GM23338 (cell line): ENCODE measurements at regions not wholly inside any gene's neighbourhood (a gene's known extent, or its start where the extent isn't known, plus 50 kb on each side); places are given as distances from the start of the nearest gene placed in this dataset.

Source experiments
- ATAC-seq: fragments of 200-7000 bp; cut with Tn5 transposase; 3 replicates; pipeline ENCODE4 v1.9.1; 2020
- DNase-seq: peaks from one replicate; pipeline ENCODE4 v3.0.0-alpha.2; 2015; ENCODE audit warnings: low spot score
- H2AFZ ChIP-seq: fragments of 200-600 bp; sonication (generic); 2 replicates; pipeline ENCODE4 v1.8.0; 2016; ENCODE audit warnings: antibody characterized with exemption, mild to moderate bottlenecking, moderate library complexity
- H3F3A ChIP-seq: fragments of 200-600 bp; sonication (generic); replicated peaks from 2 replicates; pipeline ENCODE4 v1.8.0; 2017; ENCODE audit warnings: antibody characterized with exemption, mixed run types, low read depth
- H3K27ac ChIP-seq: fragments of 200-600 bp; sonication (generic); 2 replicates; pipeline ENCODE4 v1.6.1; 2016; ENCODE audit warnings: low read depth
- H3K27me3 ChIP-seq: fragments of 200-600 bp; sonication (generic); 2 replicates; pipeline ENCODE4 v1.8.0; 2016; ENCODE audit warnings: mild to moderate bottlenecking, mixed run types, moderate library complexity; ENCODE audit not compliant: insufficient read depth
- H3K36me3 ChIP-seq: fragments of 200-600 bp; sonication (generic); 2 replicates; pipeline ENCODE4 v1.8.0; 2016; ENCODE audit warnings: mild to moderate bottlenecking; ENCODE audit not compliant: insufficient read depth
- H3K4me1 ChIP-seq: fragments of 200-600 bp; sonication (generic); 2 replicates; pipeline ENCODE4 v1.8.0; 2016; ENCODE audit warnings: mild to moderate bottlenecking, moderate library complexity; ENCODE audit not compliant: insufficient read depth
- H3K4me2 ChIP-seq: fragments of 200-600 bp; sonication (generic); 2 replicates; pipeline ENCODE4 v1.7.1; 2017; ENCODE audit warnings: mixed run types
- H3K4me3 ChIP-seq: fragments of 200-600 bp; sonication (generic); 2 replicates; pipeline ENCODE4 v1.6.1; 2016; ENCODE audit warnings: mixed run types
- H3K79me2 ChIP-seq: fragments of 200-600 bp; sonication (generic); replicated peaks from 2 replicates; pipeline ENCODE4 v1.8.0; 2017; ENCODE audit warnings: mild to moderate bottlenecking; ENCODE audit not compliant: insufficient read depth
- H3K9me2 ChIP-seq: fragments of 200-600 bp; sonication (generic); 2 replicates; pipeline ENCODE4 v1.8.0; 2017; ENCODE audit not compliant: insufficient read depth
- H4K20me1 ChIP-seq: fragments of 200-600 bp; sonication (generic); replicated peaks from 2 replicates; pipeline ENCODE4 v1.8.0; 2017; ENCODE audit warnings: mild to moderate bottlenecking; ENCODE audit not compliant: insufficient read depth
- H3K27ac Mint-ChIP-seq: 2 replicates; pipeline ENCODE4 v1.8.0; 2020; ENCODE audit warnings: inconsistent platforms, mild to moderate bottlenecking, moderate library complexity, mixed read lengths
- H3K27me3 Mint-ChIP-seq: 3 replicates; pipeline ENCODE4 v1.8.0; 2022; ENCODE audit warnings: low read depth, mild to moderate bottlenecking, moderate library complexity, mixed read lengths, inconsistent platforms; ENCODE audit not compliant: insufficient read depth, poor library complexity
- H3K36me3 Mint-ChIP-seq: 3 replicates; pipeline ENCODE4 v1.8.0; 2021; ENCODE audit warnings: low read depth, mild to moderate bottlenecking, inconsistent platforms, moderate library complexity, mixed read lengths
- H3K4me1 Mint-ChIP-seq: 3 replicates; pipeline ENCODE4 v1.8.0; 2020; ENCODE audit warnings: mild to moderate bottlenecking, inconsistent platforms, mixed read lengths
- H3K4me3 Mint-ChIP-seq: 3 replicates; pipeline ENCODE4 v1.8.0; 2021; ENCODE audit warnings: moderate library complexity, mild to moderate bottlenecking, inconsistent platforms, mixed read lengths
- H3K9me3 Mint-ChIP-seq: 3 replicates; pipeline ENCODE4 v1.8.0; 2020; ENCODE audit warnings: moderate library complexity, mild to moderate bottlenecking, inconsistent platforms, mixed read lengths
- CREB1 ChIP-seq: fragments of 250-450 bp; sonication (Bioruptor Pico); IDR thresholded peaks from 2 replicates; pipeline ENCODE4 v1.5.0; 2020; ENCODE audit warnings: low read depth, mild to moderate bottlenecking, moderate library complexity
- EZH2 ChIP-seq: fragments of 200-600 bp; sonication (generic); IDR thresholded peaks from one replicate; pipeline ENCODE4 v1.8.0; 2017; ENCODE audit warnings: antibody characterized with exemption, mild to moderate bottlenecking, low read depth; ENCODE audit not compliant: unreplicated experiment
- EZH2phosphoT487 ChIP-seq: fragments of 200-600 bp; sonication (generic); IDR thresholded peaks from one replicate; pipeline ENCODE4 v1.8.1; 2018; ENCODE audit warnings: antibody characterized with exemption; ENCODE audit not compliant: unreplicated experiment
- JUNB ChIP-seq: IDR thresholded peaks from one replicate; pipeline ENCODE4 v1.6.1; 2016; ENCODE audit warnings: antibody characterized with exemption; ENCODE audit not compliant: unreplicated experiment
- NANOG ChIP-seq: IDR thresholded peaks from 2 replicates; pipeline ENCODE4 v1.6.1; 2016; ENCODE audit warnings: antibody characterized with exemption, borderline replicate concordance
- POLR2AphosphoS5 ChIP-seq: IDR thresholded peaks from 2 replicates; pipeline ENCODE4 v1.6.1; 2016; ENCODE audit warnings: antibody characterized with exemption, low read depth
- STAT1 ChIP-seq: IDR thresholded peaks from one replicate; pipeline ENCODE4 v1.6.1; 2016; ENCODE audit warnings: antibody characterized with exemption; ENCODE audit not compliant: unreplicated experiment
- ZNF114 ChIP-seq: fragments of 250-450 bp; sonication (Bioruptor Pico); IDR thresholded peaks from 2 replicates; pipeline ENCODE4 v1.5.0; 2020; ENCODE audit warnings: mild to moderate bottlenecking, moderate library complexity
- ZNF331 ChIP-seq: fragments of 250-450 bp; sonication (Bioruptor Pico); IDR thresholded peaks from 2 replicates; pipeline ENCODE4 v1.5.0; 2020; ENCODE audit warnings: low read depth, mild to moderate bottlenecking, moderate library complexity
- TF ChIP-seq, protein P1 (sequence below), 2 experiments: fragments of 200-600 bp in 1 of 2; sonication (generic) in 1 of 2; conservative IDR thresholded peaks; 2 replicates each; pipeline versions ENCODE4 v1.5.1 to v1.6.1; 2016 to 2017; ENCODE audit warnings: antibody characterized with exemption in 2 of 2, low read depth in 2 of 2, mild to moderate bottlenecking in 2 of 2, moderate library complexity in 1 of 2
- TF ChIP-seq, protein P2 (sequence below): IDR thresholded peaks from 2 replicates; pipeline ENCODE4 v1.6.1; 2016; ENCODE audit warnings: antibody characterized with exemption
- TF ChIP-seq, protein P3 (sequence below): fragments of 250-450 bp; sonication (Bioruptor Pico); IDR thresholded peaks from 2 replicates; pipeline ENCODE4 v1.5.0; 2020; ENCODE audit warnings: mild to moderate bottlenecking, moderate library complexity

DNA sequence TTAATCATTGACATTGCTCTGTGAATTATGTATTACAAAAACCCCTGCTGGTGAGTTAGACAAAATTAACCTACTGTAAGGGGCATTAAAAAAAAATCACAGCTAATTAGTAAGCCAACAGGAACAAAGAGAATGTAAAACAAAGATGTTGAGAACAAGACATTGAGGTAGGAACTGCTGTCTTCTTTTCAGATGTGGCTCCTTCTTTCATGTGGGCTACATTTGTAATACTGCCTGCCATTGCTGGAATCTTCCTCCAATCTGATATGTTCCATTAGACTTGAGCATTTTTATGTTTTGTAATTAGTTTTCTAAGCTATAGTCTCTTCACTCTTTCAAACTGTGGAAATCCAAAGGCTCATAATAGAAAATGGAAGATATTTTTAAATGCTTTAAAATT lies 353.0 kb downstream of the ADGRL2 start:
- peaks cover 9% of the 10 kb centered on the region for H3K27me3 Mint-ChIP-seq
- no peaks in the 10 kb centered on the region for H3K36me3 Mint-ChIP-seq
- Histone ChIP-seq H3F3A (no peaks in the 10 kb centered on the region), H3K4me3 (no peak overlapping the region), H3K79me2 (no peaks in the 10 kb centered on the region), H2AFZ (no peak overlapping the region), H3K27ac (no peak overlapping the region), H3K4me2 (no peak overlapping the region), H3K27me3 (peaks cover 26% of the 10 kb centered on the region), H3K4me1 (peaks cover 18% of the 10 kb centered on the region), H3K36me3 (no peaks in the 10 kb centered on the region), H3K9me2 (no peaks in the 10 kb centered on the region), H4K20me1 (no peaks in the 10 kb centered on the region; the same call in 1 of the 2 replicates)
- H3K4me1 Mint-ChIP-seq: peaks cover 13% of the 10 kb centered on the region; the same call in 2 of the 3 replicates
- DNase-seq: no peak
- ATAC-seq: no peak
- no peak overlapping the region for H3K4me3 Mint-ChIP-seq
- H3K27ac Mint-ChIP-seq: no peak overlapping the region
- H3K9me3 Mint-ChIP-seq: no peaks in the 10 kb centered on the region
- TF ChIP-seq EZH2phosphoT487 (no peak), JUNB (no peak), NANOG (no peak), STAT1 (no peak), CREB1 (CRISPR knock-in tag) (no peak), EZH2 (no peak), ZNF331 (CRISPR knock-in tag) (no peak), POLR2AphosphoS5 (no peak), ZNF114 (CRISPR knock-in tag) (no peak)
- TF ChIP-seq, protein P1, sequence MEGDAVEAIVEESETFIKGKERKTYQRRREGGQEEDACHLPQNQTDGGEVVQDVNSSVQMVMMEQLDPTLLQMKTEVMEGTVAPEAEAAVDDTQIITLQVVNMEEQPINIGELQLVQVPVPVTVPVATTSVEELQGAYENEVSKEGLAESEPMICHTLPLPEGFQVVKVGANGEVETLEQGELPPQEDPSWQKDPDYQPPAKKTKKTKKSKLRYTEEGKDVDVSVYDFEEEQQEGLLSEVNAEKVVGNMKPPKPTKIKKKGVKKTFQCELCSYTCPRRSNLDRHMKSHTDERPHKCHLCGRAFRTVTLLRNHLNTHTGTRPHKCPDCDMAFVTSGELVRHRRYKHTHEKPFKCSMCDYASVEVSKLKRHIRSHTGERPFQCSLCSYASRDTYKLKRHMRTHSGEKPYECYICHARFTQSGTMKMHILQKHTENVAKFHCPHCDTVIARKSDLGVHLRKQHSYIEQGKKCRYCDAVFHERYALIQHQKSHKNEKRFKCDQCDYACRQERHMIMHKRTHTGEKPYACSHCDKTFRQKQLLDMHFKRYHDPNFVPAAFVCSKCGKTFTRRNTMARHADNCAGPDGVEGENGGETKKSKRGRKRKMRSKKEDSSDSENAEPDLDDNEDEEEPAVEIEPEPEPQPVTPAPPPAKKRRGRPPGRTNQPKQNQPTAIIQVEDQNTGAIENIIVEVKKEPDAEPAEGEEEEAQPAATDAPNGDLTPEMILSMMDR (conservative IDR thresholded peaks at IDR 0.05; ENCODE audit: low read depth in 2 of 2): no peak
- TF ChIP-seq, protein P2, sequence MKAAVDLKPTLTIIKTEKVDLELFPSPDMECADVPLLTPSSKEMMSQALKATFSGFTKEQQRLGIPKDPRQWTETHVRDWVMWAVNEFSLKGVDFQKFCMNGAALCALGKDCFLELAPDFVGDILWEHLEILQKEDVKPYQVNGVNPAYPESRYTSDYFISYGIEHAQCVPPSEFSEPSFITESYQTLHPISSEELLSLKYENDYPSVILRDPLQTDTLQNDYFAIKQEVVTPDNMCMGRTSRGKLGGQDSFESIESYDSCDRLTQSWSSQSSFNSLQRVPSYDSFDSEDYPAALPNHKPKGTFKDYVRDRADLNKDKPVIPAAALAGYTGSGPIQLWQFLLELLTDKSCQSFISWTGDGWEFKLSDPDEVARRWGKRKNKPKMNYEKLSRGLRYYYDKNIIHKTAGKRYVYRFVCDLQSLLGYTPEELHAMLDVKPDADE: no peak
- TF ChIP-seq, protein P3, sequence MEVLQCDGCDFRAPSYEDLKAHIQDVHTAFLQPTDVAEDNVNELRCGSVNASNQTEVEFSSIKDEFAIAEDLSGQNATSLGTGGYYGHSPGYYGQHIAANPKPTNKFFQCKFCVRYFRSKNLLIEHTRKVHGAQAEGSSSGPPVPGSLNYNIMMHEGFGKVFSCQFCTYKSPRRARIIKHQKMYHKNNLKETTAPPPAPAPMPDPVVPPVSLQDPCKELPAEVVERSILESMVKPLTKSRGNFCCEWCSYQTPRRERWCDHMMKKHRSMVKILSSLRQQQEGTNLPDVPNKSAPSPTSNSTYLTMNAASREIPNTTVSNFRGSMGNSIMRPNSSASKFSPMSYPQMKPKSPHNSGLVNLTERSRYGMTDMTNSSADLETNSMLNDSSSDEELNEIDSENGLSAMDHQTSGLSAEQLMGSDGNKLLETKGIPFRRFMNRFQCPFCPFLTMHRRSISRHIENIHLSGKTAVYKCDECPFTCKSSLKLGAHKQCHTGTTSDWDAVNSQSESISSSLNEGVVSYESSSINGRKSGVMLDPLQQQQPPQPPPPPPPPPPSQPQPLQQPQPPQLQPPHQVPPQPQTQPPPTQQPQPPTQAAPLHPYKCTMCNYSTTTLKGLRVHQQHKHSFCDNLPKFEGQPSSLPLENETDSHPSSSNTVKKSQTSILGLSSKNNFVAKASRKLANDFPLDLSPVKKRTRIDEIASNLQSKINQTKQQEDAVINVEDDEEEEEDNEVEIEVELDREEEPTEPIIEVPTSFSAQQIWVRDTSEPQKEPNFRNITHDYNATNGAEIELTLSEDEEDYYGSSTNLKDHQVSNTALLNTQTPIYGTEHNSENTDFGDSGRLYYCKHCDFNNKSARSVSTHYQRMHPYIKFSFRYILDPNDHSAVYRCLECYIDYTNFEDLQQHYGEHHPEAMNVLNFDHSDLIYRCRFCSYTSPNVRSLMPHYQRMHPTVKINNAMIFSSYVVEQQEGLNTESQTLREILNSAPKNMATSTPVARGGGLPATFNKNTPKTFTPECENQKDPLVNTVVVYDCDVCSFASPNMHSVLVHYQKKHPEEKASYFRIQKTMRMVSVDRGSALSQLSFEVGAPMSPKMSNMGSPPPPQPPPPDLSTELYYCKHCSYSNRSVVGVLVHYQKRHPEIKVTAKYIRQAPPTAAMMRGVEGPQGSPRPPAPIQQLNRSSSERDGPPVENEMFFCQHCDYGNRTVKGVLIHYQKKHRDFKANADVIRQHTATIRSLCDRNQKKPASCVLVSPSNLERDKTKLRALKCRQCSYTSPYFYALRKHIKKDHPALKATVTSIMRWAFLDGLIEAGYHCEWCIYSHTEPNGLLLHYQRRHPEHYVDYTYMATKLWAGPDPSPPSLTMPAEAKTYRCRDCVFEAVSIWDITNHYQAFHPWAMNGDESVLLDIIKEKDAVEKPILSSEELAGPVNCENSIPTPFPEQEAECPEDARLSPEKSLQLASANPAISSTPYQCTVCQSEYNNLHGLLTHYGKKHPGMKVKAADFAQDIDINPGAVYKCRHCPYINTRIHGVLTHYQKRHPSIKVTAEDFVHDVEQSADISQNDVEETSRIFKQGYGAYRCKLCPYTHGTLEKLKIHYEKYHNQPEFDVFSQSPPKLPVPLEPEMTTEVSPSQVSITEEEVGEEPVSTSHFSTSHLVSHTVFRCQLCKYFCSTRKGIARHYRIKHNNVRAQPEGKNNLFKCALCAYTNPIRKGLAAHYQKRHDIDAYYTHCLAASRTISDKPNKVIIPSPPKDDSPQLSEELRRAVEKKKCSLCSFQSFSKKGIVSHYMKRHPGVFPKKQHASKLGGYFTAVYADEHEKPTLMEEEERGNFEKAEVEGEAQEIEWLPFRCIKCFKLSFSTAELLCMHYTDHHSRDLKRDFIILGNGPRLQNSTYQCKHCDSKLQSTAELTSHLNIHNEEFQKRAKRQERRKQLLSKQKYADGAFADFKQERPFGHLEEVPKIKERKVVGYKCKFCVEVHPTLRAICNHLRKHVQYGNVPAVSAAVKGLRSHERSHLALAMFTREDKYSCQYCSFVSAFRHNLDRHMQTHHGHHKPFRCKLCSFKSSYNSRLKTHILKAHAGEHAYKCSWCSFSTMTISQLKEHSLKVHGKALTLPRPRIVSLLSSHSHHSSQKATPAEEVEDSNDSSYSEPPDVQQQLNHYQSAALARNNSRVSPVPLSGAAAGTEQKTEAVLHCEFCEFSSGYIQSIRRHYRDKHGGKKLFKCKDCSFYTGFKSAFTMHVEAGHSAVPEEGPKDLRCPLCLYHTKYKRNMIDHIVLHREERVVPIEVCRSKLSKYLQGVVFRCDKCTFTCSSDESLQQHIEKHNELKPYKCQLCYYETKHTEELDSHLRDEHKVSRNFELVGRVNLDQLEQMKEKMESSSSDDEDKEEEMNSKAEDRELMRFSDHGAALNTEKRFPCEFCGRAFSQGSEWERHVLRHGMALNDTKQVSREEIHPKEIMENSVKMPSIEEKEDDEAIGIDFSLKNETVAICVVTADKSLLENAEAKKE (CRISPR knock-in tag): no peak
